NCI-H526 (cell line): ENCODE measurements at regions not wholly inside any gene's neighbourhood (a gene's known extent, or its start where the extent isn't known, plus 50 kb on each side); places are given as distances from the start of the nearest gene placed in this dataset.

Experiments
- DNase-seq, 2 experiments: peaks; one replicate each; lab custom pipeline; 2025; lab: John Stamatoyannopoulos, UW

DNA sequence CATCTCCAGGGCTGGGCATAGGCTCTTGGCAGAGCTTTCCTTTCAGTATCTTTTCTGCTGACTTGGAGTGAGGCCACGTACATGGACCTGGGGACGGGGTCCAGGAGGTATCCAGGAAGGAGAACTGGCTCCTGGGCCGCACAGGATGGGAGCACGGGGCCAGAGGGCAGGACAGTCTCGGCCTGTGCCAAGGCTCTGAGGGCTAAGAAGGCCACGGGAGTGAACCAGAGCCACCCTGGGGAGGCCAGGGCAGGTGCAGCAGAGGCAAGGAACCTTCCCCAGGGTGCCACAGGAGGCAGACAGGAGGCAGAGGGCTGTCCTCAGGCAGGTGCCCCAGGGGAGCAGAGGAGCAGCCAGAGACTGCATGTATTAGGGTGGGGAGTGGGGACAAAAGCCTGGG, 50.3 kb downstream of the PLXNA1 start:
- DNase-seq = no peak

DNA sequence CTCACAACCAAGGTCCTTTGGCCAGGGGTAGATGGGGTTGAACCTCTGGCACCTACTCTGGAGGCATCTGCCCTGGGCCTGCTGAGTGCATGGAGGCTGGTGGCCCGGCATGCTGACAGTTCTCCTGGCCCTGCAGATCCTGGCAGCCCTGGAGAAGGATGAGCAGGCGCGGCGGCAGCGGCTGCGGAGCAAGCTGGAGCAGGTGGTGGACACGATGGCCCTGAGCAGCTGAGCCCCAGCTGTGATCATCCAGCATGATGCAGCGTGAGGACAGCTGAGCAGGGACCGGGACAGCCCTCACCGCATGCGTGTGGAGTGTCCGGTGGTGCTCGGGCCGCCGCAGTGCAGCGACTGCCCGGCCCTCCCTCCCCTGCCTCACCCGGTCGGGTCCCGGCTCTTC, 50.9 kb downstream of the PLXNA1 start:
- DNase-seq = no peak

- no peak for DNase-seq
These were observed 51.5 kb downstream of the PLXNA1 start for GRCh38 chr3:127034195-127034989.

DNA sequence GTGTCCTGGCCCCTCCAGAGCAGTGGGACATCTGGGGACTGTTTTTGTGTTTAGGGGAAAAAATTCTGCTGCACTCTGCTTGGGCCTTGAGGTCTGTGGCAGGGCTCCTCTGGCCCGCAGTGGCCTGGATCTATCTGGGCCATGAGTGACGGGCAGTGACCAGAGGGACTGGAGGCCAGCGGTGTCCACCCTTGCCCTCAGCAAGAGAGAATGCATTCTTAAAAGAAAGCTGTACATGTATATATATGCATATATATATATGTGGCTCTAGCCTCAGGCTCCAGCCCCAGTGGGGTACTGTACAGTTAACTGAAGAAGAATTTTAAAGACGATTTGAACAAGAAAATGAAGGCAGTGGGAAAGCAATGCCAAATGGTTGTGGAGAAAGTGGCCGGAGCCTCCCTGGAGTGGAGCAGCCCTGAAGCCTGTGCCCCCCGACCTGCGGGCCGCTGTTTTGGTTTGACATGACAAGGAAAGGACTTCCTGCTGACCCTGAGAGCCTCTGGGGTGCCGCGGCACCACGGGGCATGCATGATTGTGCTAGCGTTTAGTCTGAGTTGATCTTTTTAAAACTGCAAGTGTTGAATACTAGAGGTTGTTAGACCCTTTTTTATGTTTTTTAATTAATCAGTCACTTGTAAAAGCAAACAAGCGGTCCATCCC, 52.2 kb downstream of the PLXNA1 start:
- DNase-seq = no peak

DNA sequence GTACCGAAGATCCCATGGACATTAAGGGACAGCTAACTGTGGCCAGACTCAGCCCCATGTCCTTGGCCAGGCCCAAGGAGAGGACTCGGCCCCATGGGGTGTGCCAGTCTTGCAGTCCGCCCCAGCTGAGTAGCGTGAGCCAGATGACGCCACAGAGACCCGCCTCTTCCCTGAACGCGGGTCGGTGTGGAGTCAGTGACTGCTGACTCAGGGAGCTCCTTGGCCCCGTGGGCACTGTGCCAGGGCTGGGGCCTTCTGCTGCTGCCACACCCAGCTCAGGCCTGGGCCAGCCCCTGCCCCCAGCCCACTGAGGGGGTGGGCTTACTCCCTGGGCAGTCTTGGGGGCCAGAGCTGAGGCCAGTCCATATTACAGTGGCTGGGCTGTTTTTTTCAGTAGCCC, 52.8 kb downstream of the PLXNA1 start:
- DNase-seq = no peak

DNA sequence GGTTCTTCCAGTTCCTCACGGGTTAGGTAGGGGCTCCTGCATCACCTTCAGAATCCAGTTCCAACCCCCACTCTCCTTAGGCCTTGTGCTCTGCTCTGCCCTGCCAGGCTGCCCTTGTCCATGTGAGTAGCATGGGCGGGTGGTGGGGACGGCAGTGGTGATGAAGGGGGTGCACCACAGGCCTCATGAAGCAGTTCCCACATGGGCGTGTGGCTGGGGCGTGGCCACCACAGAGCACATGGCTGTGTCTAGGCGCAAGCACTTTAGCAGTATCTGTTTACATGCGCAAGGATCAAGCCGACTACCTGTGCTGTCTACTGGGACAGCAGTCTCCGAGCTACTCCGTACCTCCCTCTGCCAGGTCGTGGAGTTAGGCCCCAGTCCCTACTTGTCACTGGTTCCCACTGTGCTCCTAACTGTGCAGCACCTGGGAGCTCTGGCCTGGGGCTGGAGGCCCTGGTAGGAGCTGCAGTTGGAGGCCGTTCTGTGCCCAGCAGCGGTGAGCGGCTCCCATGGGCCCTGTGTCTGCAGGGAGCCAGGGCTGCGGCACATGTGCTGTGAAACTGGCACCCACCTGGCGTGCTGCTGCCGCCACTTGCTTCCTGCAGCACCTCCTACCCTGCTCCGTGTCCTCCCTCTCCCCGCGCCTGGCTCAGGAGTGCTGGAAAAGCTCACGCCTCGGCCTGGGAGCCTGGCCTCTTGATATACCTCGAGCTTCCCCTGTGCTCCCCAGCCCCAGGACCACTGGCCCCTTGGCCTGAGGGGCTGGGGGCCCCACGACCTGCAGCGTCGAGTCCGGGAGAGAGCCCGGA, 53.5 kb downstream of the PLXNA1 start:
- DNase-seq = no peak

DNA sequence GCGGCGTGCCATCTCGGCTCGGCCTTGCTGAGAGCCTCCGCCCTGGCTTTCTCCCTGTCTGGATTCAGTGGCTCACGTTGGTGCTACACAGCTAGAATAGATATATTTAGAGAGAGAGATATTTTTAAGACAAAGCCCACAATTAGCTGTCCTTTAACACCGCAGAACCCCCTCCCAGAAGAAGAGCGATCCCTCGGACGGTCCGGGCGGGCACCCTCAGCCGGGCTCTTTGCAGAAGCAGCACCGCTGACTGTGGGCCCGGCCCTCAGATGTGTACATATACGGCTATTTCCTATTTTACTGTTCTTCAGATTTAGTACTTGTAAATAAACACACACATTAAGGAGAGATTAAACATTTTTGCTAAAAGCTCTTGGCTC, 54.1 kb downstream of the PLXNA1 start:
- no peak for DNase-seq

- DNase-seq = no peak
These were observed 54.5 kb downstream of the PLXNA1 start for GRCh38 chr3:127037418-127037841.

GRCh38 chr3:127037971-127038446, 55.1 kb downstream of the PLXNA1 start:
- DNase-seq = no peak

DNA sequence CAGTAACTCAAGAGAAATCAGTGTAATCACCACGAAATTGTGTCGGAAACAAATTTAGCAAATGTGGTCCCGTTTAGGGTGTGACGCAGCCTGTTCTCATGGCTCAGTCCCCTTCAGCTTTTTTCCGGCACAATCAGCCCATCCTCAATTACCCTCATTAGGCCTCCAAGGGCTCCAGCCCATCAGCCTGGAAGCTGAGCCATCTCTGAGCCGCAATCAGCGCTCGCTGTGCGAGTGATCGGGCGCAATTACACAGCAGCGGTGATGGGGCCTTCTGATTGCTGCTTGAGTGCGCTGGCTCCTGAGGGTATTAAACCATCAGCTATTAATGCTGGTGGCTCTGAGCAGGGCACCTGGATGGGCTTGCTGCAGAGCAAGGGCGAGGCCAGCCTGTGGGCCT, 55.6 kb downstream of the PLXNA1 start:
- DNase-seq = no peak

GRCh38 chr3:127038923-127039581, 56.1 kb downstream of the PLXNA1 start:
- no peak for DNase-seq

DNA sequence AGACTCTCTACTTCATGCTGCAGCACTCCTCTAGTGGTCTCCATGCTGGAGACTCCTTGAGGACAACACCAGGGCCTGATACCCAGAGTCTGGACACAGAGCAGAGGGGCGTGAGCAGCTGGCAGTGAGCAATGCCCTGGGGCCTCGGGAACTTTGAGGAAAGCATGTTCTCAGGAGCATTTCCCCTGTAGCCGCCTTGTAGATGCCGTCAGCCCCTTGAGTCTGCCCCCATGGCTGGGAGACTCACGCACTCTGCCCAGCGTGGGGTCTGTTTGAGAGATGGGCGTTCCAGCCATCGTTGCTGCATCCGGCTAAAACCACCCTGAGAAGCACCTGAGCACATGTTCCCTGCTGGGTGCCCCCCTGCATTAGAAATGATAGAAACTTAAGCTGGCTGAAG, 56.8 kb downstream of the PLXNA1 start:
- DNase-seq = no peak

- no peak for DNase-seq
These were observed 57.3 kb downstream of the PLXNA1 start for GRCh38 chr3:127040216-127040615.

DNA sequence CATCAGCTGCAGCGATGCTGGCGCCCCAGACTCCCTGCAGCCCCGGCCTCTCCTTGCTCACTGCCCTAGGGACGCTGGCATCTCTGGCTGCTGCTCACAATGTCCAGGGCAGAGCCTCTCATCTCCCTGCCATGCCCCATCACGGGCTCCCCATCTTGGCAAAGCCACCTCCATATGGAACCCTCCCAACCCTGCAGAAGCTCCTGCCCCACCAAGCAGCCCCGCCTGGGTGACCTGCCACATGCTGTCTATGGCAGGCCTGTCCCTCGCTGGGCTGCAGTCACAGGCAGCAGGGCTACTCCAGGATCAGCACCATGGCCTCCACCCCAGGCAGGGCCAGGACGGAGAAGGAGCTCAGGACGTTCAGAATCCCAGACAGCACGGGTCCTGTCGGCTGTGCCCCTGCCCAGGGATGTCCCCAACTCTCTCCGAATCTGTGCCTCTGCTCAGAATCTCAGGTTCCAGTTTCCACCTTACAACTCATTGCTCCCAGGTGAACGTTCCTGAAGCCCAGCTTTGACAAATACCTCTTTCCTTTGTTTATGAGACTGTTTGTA, 58.4 kb downstream of the PLXNA1 start:
- no peak for DNase-seq

GRCh38 chr3:127041933-127042332, 59.0 kb downstream of the PLXNA1 start:
- no peak for DNase-seq

DNA sequence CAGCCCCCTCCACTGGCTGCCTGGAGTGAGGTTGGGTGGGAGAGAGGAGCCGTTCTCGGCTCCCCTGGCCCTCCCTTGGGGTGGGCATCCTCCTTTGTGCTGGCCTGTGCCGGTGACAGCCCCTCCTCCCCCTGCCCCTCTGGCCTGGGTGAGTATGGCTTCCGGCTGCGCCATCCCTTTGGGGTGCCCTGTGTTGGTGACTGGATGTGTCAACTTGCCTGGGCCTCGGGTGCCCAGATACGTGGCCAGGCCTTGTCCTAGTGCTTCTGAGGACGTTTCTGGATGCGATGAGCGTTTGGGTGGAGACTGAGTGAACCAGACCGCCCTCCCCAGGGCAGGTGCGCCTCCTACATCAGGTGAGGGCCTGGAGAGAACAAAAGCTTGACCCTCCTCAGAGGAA, 59.7 kb downstream of the PLXNA1 start:
- no peak for DNase-seq

DNA sequence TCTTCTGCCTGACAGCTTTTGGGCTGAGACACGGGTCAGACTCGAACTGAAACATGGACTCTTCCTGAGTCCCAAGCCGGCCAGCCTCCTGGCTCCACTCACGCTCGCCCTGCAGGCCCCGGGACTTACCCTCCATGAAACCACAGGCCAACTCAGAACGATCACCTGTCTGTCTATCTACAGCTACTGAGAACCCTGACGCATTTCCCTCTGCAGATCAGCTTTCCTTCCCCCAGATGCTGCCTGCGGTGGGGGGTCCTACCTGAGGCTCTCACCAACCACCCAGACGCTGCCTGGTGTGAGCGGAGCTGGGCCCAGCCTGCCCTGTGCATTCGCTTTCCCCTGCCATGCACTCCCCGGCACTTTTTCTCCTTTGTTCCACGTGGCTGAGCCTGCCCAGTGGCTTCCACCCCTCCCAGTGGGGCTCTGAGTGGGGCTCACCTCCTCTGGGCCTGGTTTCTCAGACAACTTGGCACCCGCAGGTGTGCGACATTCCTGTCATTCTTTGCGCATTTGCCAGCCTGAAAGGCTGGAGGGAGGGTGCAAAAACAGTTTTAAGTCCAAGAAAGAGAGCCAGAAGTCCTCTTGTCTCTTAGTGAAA, 60.2 kb downstream of the PLXNA1 start:
- DNase-seq = no peak

- DNase-seq = no peak
These were observed 61.0 kb downstream of the PLXNA1 start for GRCh38 chr3:127043731-127044510.

GRCh38 chr3:127044996-127045395, 62.1 kb downstream of the PLXNA1 start:
- DNase-seq = peak; percentile 38 to 63

DNA sequence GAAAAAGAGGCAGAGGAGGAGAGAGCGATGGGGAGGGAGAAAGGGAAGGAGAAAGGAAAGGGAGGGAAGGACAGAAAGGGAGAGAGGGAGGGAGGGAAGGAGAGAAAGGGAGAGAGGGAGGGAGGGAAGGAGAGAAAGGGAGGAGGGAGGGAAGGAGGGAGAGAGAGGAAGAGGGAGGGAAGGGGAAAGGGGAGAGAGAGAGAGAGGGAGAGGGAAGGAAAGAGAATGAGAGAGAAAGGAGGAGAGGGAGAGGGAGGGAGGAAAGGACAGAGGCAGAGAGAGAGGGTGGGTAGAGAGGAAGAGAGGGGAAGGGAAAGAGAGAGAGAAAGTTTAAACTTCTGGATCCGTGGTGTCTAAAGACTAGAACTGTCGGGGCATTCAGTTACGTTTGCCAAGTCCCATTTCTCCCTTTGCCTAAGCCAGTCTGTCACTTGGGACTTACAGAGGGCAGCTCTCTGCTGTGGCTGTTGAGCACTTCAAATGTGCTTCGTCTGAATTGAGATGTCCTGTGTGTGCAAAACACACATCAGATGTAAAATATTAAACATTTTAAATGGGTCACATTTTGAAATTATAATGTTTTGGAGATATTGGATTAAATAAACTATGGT, 62.6 kb downstream of the PLXNA1 start:
- DNase-seq = no peak
